ENCODE measurements at regions not wholly inside any gene's neighbourhood (a gene's known extent, or its start where the extent isn't known, plus 50 kb on each side); places are given as distances from the start of the nearest gene placed in this dataset.

GRCh38 chr7:155872678-155873369, 60.6 kb upstream of the SHH start:
- Histone ChIP-seq H3K36me3 (ENCODE audit: low read length) (no peaks in the 10 kb centered on the region), H3K9ac (ENCODE audit: low read length) (no peak overlapping the region), H3K79me2 (ENCODE audit: insufficient read depth, low read length) (no peaks in the 10 kb centered on the region), H3K4me3 (ENCODE audit: insufficient read depth, low read length, poor library complexity, severe bottlenecking) (no peak overlapping the region), H2AFZ (ENCODE audit: low read depth, low read length, severe bottlenecking) (no peak overlapping the region), H4K20me1 (ENCODE audit: low read depth, low read length) (no peaks in the 10 kb centered on the region), H3K27ac (ENCODE audit: low read depth, low read length) (no peak overlapping the region), H3K4me2 (ENCODE audit: low read depth, low read length, poor library complexity, severe bottlenecking) (no peak overlapping the region), H3K9me3 (ENCODE audit: insufficient read depth, low read length) (no peaks in the 10 kb centered on the region), H3F3A (ENCODE audit: insufficient read depth) (no peaks in the 10 kb centered on the region), H3K9me2 (replicated peaks; ENCODE audit: insufficient read depth, low read length) (no peaks in the 10 kb centered on the region), H3K27me3 (ENCODE audit: low read length) (no peaks in the 10 kb centered on the region)
- TF ChIP-seq CTCF (IDR thresholded peaks at IDR 0.05; ENCODE audit: insufficient read depth, low read length, poor library complexity, severe bottlenecking) (no peak), EZH2phosphoT487 (conservative IDR thresholded peaks at IDR 0.05; ENCODE audit: low read length) (no peak)

GRCh38 chr7:155871211-155871610, 58.9 kb upstream of the SHH start:
- Histone ChIP-seq H3K9me3 (ENCODE audit: insufficient read depth, low read length) (no peaks in the 10 kb centered on the region), H3K27me3 (ENCODE audit: low read length) (no peaks in the 10 kb centered on the region), H3K36me3 (ENCODE audit: low read length) (no peaks in the 10 kb centered on the region), H4K20me1 (ENCODE audit: low read depth, low read length) (no peaks in the 10 kb centered on the region), H3K27ac (ENCODE audit: low read depth, low read length) (no peak overlapping the region), H3K4me2 (ENCODE audit: low read depth, low read length, poor library complexity, severe bottlenecking) (no peak overlapping the region), H2AFZ (ENCODE audit: low read depth, low read length, severe bottlenecking) (no peak overlapping the region), H3K9me2 (replicated peaks; ENCODE audit: insufficient read depth, low read length) (no peaks in the 10 kb centered on the region), H3K9ac (ENCODE audit: low read length) (no peak overlapping the region), H3K4me3 (ENCODE audit: insufficient read depth, low read length, poor library complexity, severe bottlenecking) (no peak overlapping the region), H3F3A (ENCODE audit: insufficient read depth) (no peaks in the 10 kb centered on the region), H3K79me2 (ENCODE audit: insufficient read depth, low read length) (no peaks in the 10 kb centered on the region)
- TF ChIP-seq EZH2phosphoT487 (conservative IDR thresholded peaks at IDR 0.05; ENCODE audit: low read length) = no peak
- no peak for TF ChIP-seq CTCF (IDR thresholded peaks at IDR 0.05; ENCODE audit: insufficient read depth, low read length, poor library complexity, severe bottlenecking)

GRCh38 chr7:155870334-155871180, 58.3 kb upstream of the SHH start:
- H3K9me3 ChIP-seq (ENCODE audit: insufficient read depth, low read length) = no peaks in the 10 kb centered on the region
- H3K27ac ChIP-seq (ENCODE audit: low read depth, low read length) = no peak overlapping the region
- no peaks in the 10 kb centered on the region for H3F3A ChIP-seq (ENCODE audit: insufficient read depth)
- H3K79me2 ChIP-seq (ENCODE audit: insufficient read depth, low read length) = no peaks in the 10 kb centered on the region
- no peak overlapping the region for H2AFZ ChIP-seq (ENCODE audit: low read depth, low read length, severe bottlenecking)
- H3K27me3 ChIP-seq (ENCODE audit: low read length) = no peaks in the 10 kb centered on the region
- no peak overlapping the region for H3K9ac ChIP-seq (ENCODE audit: low read length)
- TF ChIP-seq CTCF (IDR thresholded peaks at IDR 0.05; ENCODE audit: insufficient read depth, low read length, poor library complexity, severe bottlenecking) (no peak), EZH2phosphoT487 (conservative IDR thresholded peaks at IDR 0.05; ENCODE audit: low read length) (no peak)
- no peaks in the 10 kb centered on the region for H3K36me3 ChIP-seq (ENCODE audit: low read length)
- no peak overlapping the region for H3K4me2 ChIP-seq (ENCODE audit: low read depth, low read length, poor library complexity, severe bottlenecking)
- no peak overlapping the region for H3K4me3 ChIP-seq (ENCODE audit: insufficient read depth, low read length, poor library complexity, severe bottlenecking)
- no peaks in the 10 kb centered on the region for H4K20me1 ChIP-seq (ENCODE audit: low read depth, low read length)
- H3K9me2 ChIP-seq (replicated peaks; ENCODE audit: insufficient read depth, low read length) = no peaks in the 10 kb centered on the region
